Ishikawa (cell line): ENCODE measurements at regions not wholly inside any gene's neighbourhood (a gene's known extent, or its start where the extent isn't known, plus 50 kb on each side); places are given as distances from the start of the nearest gene placed in this dataset.

Source experiments
- CEBPB ChIP-seq: IDR thresholded peaks from 2 replicates; pipeline ENCODE4 v1.6.1; 2012
- EGR1 ChIP-seq: IDR thresholded peaks from 2 replicates; pipeline ENCODE4 v1.6.1; 2012
- TAF1 ChIP-seq: IDR thresholded peaks from 2 replicates; pipeline ENCODE4 v1.6.1; 2012; ENCODE audit warnings: low read depth, mild to moderate bottlenecking
- TCF12 ChIP-seq: IDR thresholded peaks from 2 replicates; pipeline ENCODE4 v1.6.1; 2012; ENCODE audit warnings: low read depth
- YY1 ChIP-seq: IDR thresholded peaks from 2 replicates; pipeline ENCODE4 v1.6.1; 2012; ENCODE audit warnings: low read depth
- TF ChIP-seq, protein P1 (sequence below): IDR thresholded peaks from 2 replicates; pipeline ENCODE4 v1.6.1; 2012; ENCODE audit warnings: low read depth, mild to moderate bottlenecking

DNA sequence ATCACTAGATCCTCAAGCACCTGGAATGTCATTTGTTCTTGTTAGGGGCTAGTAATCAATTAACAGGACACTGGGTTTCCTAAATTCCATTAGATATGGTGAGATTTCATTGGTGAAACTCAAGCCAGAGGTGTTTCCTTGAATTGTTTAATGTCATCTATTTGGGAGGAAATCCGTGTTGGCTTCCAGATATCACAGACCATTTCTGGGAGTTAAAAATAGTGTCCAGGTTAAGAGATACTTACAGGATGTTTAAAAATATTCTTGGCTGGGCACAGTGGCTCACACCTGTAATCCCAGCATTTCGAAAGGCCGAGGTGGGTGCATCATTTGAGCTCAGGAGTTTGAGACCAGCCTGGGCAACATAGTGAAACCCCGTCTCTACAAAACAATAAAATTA lies 688.3 kb upstream of the WWC1 start:
- no peak for TF ChIP-seq CEBPB
- TF ChIP-seq, protein P1, sequence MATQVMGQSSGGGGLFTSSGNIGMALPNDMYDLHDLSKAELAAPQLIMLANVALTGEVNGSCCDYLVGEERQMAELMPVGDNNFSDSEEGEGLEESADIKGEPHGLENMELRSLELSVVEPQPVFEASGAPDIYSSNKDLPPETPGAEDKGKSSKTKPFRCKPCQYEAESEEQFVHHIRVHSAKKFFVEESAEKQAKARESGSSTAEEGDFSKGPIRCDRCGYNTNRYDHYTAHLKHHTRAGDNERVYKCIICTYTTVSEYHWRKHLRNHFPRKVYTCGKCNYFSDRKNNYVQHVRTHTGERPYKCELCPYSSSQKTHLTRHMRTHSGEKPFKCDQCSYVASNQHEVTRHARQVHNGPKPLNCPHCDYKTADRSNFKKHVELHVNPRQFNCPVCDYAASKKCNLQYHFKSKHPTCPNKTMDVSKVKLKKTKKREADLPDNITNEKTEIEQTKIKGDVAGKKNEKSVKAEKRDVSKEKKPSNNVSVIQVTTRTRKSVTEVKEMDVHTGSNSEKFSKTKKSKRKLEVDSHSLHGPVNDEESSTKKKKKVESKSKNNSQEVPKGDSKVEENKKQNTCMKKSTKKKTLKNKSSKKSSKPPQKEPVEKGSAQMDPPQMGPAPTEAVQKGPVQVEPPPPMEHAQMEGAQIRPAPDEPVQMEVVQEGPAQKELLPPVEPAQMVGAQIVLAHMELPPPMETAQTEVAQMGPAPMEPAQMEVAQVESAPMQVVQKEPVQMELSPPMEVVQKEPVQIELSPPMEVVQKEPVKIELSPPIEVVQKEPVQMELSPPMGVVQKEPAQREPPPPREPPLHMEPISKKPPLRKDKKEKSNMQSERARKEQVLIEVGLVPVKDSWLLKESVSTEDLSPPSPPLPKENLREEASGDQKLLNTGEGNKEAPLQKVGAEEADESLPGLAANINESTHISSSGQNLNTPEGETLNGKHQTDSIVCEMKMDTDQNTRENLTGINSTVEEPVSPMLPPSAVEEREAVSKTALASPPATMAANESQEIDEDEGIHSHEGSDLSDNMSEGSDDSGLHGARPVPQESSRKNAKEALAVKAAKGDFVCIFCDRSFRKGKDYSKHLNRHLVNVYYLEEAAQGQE: no peak
- TF ChIP-seq YY1: no peak
- TF ChIP-seq EGR1: no peak
- no peak for TF ChIP-seq TAF1
- no peak for TF ChIP-seq TCF12
